Ammon's horn (tissue), 1 donor: ENCODE measurements at regions not wholly inside any gene's neighbourhood (a gene's known extent, or its start where the extent isn't known, plus 50 kb on each side); places are given as distances from the start of the nearest gene placed in this dataset.
"Not testable (repeated sequence)": the region's sequence is repeated elsewhere in the genome, so short reads cannot be mapped to it uniquely, and the experiment has no call there.

Experiments used
- DNase-seq: peaks from one replicate; pipeline ENCODE4 v3.0.0-alpha.2; 2016; ENCODE audit warnings: low spot score

DNA sequence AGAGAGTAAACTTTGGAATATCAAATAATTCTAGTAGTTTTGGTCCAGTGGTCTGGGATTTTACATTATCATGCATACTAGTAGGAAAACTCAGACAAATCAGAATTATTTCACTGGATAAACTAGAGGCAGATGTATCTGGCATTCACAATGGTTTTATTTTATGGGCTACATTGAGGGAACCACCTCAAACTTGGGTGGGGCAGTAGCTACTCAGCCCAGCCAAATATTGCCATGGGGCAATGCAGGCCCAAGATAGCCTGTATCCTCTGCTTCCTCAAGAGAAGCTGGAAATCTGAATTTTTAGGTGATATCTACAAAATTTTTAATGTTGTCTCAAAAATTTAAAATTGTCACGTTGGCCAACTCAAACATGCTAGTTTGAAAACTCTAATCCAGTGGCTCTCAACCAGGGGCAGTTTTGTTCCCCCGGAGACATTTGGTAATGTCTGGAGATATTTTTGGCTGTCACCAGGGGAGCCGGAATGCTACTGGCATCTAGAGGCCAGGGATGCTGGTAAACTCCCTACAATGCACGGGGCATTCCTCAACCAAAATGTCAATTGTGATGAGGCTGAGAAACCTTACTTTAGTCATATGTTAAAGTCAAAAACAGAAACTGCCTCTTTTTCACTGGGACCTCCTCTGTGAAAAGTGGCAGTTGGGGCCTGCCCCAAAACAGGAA lies 172.8 kb upstream of the SPRED2 start:
- no peak for DNase-seq

DNA sequence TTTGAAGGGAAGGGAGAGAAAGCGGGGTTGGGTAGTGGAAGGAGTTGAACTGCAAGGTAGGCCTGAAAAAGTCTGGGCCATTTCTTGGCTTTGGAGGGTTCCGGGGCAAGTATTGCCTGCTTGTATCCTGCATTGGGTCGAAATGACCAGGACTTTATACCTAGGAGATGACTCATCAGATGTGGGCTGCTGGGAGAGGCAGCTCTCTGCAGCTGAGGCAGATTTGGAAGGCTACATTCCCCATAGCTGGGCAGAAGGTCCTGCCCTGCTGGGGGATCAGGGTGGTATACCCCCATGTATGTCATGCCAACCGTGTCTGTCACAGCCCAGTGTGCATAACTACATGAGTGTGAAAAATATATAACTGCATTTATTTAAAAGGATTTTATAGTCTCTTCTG lies 171.8 kb upstream of the SPRED2 start:
- no peak for DNase-seq

DNA sequence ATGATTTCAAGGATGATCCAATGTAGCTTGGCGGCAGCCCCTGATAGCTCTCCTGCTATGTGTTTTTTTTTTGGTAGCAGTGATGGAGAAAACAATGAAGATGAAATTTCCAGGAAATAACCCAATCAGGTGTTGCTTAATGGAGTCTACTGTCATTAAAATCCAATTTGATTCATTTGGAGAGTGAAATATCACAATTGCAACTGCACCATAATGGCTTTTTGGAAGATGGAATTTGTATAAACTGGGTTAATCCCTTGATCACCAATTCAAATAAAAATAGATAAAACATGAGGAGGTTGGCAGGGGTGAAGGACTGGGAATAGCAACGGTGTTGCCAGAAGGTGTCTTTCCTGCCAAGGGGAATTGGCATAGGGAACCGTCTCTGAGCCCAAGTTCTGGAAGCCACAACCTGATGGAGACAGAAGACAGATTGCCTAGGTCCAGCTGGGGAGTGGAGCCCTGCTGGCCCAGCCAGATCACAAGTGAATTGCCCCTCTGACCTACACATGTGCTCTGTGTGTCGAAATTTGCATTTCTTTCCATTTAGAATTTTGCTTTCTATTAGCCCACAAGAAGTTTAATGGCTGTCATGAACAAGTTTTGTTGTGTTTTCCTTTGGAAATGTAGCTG lies 170.3 kb upstream of the SPRED2 start:
- DNase-seq: no peak

DNA sequence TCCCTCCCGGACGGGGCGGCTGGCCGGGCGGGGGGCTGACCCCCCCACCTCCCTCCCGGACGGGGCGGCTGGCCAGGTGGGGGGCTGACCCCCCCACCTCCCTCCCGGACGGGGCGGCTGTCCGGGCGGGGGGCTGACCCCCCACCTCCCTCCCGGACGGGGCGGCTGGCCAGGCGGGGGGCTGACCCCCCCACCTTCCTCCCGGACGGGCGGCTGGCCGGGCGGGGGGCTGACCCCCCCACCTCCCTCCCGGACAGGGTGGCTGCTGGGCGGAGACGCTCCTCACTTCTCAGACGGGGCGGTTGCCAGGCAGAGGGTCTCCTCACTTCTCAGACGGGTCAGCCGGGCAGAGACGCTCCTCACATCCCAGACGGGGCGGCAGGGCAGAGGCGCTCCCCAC lies 168.5 kb upstream of the SPRED2 start:
- not testable (repeated sequence) for DNase-seq

DNA sequence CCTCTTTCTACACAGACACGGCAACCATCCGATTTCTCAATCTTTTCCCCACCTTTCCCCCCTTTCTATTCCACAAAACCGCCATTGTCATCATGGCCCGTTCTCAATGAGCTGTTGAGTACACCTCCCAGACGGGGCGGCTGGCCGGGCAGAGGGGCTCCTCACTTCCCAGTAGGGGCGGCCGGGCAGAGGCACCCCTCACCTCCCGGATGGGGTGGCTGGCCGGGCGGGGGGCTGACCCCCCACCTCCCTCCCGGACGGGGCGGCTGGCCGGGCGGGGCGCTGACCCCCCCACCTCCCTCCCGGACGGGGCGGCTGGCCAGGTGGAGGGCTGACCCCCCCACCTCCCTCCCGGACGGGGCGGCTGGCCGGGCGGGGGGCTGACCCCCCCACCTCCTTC lies 168.0 kb upstream of the SPRED2 start:
- not testable (repeated sequence) for DNase-seq

DNA sequence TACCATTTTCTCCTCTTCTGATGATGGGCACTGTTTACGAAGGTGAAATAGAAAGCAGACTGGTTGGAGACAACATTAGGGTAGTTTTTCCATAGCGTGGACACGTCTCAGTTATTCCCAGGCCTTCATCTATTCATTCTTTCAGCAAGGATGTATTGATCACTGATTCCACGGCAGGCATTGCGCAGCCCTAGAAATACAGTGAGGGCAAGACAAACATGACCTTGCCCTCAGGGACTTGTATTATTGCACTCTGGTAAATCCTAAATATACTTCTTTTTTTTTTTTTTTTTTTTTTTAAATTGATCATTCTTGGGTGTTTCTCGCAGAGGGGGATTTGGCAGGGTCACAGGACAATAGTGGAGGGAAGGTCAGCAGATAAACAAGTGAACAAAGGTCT lies 167.3 kb upstream of the SPRED2 start:
- no peak for DNase-seq

DNA sequence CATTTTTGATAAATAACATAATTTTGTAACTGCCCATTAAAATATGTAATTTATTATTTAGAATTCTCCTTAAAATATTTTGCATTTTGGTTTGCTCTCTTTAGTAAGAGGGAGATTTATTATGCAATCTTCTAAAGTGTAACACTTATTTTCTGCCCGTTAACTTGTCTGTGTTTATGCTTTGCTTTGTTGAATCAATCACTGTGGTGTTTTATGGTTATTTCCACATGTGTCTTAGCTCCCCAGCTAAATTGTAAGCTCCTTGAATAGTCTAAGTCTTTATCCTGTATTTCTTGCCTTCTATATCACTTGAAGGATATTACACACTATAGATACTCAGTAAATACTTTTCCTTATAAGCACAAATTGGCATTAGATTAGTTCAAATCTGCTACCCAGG lies 166.6 kb upstream of the SPRED2 start:
- DNase-seq: no peak

DNA sequence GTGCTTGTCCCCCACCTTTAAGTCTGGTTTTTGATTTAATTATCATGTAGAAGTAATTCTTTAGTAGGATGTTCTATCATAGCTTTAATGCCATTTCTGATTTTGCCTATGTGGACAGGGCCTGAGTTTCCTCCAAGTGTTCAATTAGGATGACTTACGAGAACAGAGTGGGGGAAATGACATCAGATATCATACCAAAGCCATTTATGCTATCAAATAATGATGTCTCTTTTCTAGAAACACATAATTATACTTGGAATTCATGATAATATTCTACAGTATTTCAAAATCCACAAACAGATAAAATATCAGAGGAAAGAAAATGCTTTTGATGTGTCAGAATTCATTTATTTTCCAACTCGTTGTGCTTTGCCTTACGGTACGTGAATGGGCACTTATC lies 165.9 kb upstream of the SPRED2 start:
- no peak for DNase-seq

DNA sequence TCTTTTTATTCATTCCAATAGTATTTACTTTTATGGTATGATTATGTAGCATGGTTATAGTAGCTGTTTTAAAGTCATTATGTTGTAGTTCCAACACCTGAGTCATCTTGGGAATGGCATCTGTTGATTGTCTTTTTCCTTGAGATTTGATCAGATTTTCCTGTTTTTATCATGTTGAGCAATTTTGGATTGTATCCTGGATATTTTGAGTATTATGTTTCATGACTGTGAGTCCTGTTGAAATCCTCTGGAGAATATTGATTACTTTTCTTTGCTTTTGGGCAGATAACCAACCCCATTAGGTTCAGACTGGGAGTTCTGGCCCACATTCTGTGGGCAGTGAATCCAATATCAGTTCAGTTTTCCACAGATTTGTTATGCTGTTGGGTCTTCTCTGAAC lies 163.2 kb upstream of the SPRED2 start:
- no peak for DNase-seq

DNA sequence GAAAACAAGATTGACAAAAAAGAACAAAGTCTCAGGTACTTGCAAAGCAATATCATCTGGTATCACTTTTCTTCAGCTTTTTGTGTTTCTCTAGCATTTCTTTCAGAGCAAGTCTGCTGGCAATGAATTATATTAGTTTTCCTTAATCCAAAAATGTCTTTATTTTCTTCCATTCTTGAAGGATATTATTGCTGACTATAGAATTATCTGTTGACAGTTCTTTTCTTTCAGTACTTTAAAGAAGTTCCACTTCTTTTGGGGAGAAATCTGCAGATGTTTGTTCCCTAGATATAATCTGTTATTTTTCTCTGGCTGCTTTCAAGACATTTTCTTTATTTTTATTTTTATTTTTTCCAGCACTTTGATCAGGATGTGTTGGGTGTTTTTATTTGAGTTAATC lies 161.8 kb upstream of the SPRED2 start:
- DNase-seq: no peak

DNA sequence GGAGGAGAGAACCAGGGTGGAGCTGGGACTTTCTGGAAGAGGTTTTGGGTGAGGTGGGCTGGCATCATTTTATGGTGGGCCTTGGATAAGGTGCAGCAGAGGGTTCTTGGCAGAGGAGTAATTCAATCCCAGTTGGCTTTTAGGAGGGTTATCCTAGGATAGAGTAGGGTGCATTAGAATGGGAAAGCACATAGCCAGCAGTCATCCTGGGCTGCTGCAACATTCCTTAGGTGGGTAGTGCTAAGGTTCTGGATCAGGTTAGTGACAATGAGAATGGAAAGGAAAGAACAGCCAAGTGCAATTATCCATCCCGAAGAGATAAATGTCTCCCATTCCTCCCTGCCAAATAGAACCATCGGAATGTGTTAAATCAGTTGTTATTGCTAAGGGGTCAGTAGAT lies 157.3 kb upstream of the SPRED2 start:
- no peak for DNase-seq

DNA sequence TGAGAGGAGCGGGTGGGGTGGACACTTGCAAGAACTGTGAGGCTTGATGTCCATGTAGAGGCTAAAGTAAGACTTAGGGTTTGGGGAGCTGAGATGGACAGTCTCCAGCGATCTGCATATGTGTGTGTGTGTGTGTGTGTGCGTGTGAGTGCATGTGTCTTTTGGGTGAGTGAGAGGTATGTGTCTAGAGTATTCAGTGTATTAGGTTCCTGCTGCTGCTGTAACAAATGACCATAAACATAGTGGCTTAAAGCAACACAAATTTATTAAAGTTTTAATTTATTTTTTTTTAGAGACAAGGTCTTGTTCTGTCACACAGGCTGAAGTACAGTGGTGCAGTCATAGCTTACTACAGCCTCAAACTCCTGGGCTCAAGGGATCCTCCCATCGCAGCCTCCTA lies 155.4 kb upstream of the SPRED2 start:
- no peak for DNase-seq

DNA sequence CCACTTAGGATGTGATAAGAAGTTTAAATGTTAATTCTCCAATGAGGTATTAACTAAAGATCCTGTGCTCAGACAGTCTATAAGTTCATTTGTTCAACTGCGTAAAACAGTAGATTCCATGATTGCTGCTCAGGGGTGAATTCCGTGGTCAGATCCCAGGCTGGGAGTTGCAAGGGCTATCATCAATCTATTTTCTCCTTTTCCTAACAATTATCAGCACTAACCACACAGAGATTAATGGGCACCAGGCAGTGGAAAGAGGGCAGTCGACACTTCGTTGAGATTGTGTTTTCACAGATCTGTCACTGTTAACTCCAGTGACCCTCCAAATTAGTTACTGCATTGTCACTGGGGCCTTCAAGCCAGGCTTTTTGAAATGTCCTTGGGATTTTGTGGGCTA lies 154.1 kb upstream of the SPRED2 start:
- no peak for DNase-seq

DNA sequence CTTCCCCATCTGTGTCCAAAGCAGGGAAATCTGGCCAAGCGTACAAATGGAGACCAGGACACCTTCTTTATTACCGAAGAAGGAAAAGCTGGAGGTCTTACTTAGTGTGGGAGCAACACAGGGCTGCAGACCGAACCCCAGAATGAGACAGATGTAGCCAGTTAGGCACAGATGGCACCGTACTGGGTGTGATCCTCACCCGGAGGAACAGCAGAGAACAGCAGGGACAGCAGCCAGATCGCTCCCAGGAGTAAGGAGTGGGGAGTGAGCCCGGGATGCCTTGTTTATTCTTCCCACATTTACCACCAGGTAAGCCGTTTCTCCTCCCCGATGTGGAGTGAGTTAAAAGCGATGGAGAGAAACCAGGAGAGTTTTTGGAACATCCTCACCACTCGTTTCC lies 150.7 kb upstream of the SPRED2 start:
- DNase-seq: peak; percentile 21

DNA sequence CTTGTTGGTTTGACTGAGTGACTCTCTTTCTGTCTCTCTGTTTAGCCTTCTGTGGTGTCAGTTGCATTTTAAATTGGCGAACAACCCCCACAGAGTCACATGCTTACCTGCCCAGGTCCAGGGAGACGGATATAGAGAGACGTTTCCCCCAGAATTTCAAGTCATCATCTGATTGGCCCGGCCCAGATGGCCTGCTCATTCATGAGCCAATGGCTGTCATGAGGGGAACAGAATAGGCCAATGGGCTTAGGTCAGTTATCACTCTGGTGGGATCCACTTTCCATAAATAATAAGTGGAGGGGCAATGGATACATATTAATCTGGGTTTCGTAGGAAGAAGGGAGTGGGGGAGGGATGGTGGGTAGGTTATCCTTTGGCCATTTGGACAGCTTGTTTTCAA lies 150.0 kb upstream of the SPRED2 start:
- no peak for DNase-seq

DNA sequence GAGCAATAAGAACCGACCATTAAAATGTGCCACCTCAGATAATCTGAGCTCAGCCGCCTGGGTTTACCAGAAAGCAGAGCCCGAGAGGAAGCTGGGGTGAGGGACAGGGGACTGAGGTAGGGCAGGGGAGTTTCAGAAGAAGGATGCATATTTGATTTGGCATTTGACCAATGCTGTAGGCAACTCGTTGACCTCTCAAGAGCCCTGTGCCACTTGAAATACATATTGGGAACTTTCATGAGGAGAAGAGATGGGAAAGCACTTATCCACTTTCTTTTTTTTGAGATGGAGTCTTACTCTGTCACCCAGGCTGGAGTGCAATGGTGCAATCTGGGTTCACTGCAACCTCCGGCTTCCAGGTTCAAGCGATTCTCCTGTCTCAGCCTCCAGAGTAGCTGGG lies 148.4 kb upstream of the SPRED2 start:
- DNase-seq: no peak

DNA sequence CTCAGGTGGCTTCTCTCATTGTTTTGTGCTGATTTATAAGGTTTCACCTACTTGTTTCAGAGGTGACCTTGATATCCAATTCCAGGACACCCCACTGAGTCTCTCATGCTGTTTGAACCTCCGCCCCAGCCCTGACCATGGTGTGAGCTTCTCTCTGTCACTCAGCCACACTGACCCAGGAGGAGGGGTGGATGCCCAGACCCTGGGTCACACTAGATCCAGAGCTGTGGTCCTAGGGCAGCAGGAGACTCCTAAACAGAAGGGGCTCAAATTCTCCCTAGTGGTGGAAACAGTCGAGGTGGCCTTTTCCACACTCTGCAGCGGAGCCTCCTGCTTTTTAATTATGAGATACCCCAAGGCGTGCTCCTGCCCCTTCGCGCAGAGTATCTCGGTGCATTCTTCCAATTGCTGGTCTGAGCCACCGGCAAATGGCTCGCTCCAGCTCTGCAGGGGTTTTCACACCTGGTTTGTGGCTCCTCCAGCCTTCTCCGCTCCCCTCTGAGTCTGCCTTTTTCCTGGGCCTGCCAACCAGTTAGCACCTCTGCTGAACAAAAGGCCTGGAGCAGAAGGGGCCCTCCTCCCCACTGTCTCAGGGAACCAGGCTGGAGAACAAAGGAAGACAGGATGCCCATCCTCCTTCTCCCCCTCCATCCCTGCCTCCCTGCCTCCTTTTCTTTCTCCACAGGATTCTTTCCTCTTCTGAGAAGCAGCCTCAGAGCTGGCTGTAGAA lies 147.3 kb upstream of the SPRED2 start:
- no peak for DNase-seq

DNA sequence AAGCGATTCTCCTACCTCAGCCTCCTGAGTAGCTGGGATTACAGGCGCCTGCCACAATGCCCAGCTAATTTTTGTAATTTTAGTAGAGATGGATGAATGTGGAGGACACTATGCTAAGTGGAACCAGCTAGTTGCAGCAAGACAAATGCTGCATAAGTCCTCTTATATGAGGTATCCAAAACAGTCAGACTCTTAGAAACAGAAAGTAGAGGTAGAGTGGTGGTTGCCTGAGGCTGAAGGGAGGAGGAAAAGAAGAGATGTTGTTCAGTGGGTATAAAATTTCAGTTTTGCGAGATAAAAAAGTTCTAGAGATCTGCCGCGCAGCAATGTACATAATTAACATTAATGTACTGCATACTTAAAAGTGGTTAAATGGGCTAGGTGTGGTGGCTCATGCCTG lies 145.3 kb upstream of the SPRED2 start:
- DNase-seq: no peak

DNA sequence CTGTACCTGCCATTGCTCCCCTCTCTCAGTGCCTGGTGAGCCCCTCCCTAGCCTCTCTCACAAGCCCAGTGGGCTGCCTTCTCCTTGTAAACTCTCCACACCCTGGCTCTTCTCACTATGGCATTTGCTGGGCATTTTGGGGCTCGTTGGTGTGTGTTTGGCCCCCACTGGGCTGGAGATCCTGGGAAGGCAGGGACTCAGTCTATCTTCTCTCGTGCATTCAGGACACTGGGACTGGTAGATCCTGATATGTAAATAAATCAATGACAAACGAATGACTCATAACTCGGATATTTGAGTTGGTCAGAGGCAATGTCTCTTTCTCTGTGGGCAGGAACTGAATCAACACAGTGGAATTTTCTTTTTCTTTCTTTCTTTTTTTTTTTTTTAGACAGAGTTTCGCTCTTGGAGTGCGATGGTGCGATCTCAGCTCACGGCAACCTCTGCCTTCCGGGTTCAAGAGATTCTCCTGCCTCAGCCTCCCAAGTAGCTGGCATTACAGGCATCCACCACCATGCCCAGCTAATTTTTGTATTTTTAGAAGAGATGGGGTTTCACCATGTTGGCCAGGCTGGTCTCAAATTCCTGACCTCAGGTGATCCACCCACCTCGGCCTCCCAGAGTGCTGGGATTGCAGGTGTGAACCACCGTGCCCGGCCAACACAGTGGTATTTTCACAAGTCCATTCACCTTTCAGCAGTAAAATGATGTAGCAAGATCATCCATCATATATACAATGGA lies 144.6 kb upstream of the SPRED2 start:
- DNase-seq: no peak

DNA sequence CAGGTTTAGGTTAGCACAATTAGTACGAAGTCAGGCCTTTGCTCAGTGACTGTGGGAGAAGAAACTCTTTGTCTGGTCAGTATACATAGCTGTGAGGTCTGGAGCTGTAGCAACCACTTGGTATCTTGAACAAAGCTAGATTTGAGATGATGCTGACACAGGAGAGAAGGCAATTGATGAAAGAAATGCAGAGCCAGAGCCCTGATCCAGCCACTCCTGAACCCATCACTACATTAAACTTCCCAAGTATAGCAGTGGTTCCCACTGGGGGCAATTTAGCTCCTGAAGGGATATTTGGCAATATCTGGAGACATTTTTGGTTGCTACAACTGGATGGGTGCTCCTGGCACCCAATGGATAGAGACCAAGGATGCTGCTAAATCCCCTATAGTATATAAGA lies 143.9 kb upstream of the SPRED2 start:
- no peak for DNase-seq

DNA sequence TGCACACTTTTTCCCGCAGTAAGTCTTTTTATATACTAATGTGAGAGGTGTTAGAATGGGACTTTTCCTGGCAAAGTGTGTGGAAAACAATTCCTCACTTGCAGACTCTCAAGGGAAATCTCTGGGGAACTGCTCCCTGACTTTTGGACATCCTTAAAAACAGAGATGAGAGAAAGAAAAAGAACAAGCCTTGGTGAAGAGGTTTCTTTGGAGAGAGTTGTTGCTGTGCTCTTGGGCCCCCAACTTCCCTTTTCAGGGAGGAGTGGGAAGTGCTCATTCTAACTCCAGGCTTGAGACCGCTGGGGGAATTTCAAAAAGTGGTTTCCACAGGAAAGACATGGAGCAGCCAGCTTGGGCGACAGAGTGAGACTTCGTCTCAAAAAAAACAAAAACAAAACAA lies 142.6 kb upstream of the SPRED2 start:
- DNase-seq: peak; percentile 19

DNA sequence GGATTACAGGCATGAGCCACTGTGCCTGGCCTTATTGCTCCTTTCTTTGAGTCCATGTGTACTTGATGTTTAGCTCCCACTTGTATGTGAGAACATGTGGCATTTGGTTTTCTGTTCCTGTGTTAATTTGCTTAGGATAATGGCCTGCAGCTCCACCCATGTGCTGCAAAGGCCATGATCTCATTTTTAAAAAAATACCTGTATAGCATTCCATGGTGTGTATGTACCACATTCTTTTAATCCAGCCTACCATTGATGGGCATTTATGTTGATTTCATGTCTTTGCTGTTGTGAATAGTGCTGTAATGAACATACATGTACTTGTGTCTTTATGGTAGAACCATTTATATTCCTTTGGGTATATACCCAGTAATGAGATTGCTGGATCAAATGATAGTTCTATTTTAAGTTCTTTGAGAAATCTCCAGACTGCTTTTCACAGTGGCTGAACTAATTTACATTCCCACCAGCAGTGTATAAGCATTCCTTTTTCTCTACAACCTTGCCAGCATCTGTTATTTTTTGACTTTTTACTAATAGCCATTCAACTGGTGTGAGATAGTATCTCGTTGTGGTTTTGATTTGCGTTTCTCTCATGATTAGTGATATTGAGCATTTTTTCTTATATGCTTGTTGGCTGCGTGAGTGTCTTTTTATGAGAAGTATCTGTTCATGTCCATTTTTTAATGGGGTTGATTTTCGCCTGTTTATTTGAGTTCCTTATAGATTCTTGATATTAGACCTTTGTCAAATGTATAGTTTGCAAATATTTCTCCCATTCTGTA lies 136.4 kb upstream of the SPRED2 start:
- DNase-seq: not testable (repeated sequence)
